GM23338 (cell line): ENCODE measurements at regions not wholly inside any gene's neighbourhood (a gene's known extent, or its start where the extent isn't known, plus 50 kb on each side); places are given as distances from the start of the nearest gene placed in this dataset.

Source experiments
- ATAC-seq: fragments of 200-7000 bp; cut with Tn5 transposase; 3 replicates; pipeline ENCODE4 v1.9.1; 2020
- DNase-seq: peaks from one replicate; pipeline ENCODE4 v3.0.0-alpha.2; 2015; ENCODE audit warnings: low spot score
- H2AFZ ChIP-seq: fragments of 200-600 bp; sonication (generic); 2 replicates; pipeline ENCODE4 v1.8.0; 2016; ENCODE audit warnings: antibody characterized with exemption, mild to moderate bottlenecking, moderate library complexity
- H3F3A ChIP-seq: fragments of 200-600 bp; sonication (generic); replicated peaks from 2 replicates; pipeline ENCODE4 v1.8.0; 2017; ENCODE audit warnings: antibody characterized with exemption, mixed run types, low read depth
- H3K27ac ChIP-seq: fragments of 200-600 bp; sonication (generic); 2 replicates; pipeline ENCODE4 v1.6.1; 2016; ENCODE audit warnings: low read depth
- H3K27me3 ChIP-seq: fragments of 200-600 bp; sonication (generic); 2 replicates; pipeline ENCODE4 v1.8.0; 2016; ENCODE audit warnings: mild to moderate bottlenecking, mixed run types, moderate library complexity; ENCODE audit not compliant: insufficient read depth
- H3K36me3 ChIP-seq: fragments of 200-600 bp; sonication (generic); 2 replicates; pipeline ENCODE4 v1.8.0; 2016; ENCODE audit warnings: mild to moderate bottlenecking; ENCODE audit not compliant: insufficient read depth
- H3K4me1 ChIP-seq: fragments of 200-600 bp; sonication (generic); 2 replicates; pipeline ENCODE4 v1.8.0; 2016; ENCODE audit warnings: mild to moderate bottlenecking, moderate library complexity; ENCODE audit not compliant: insufficient read depth
- H3K4me2 ChIP-seq: fragments of 200-600 bp; sonication (generic); 2 replicates; pipeline ENCODE4 v1.7.1; 2017; ENCODE audit warnings: mixed run types
- H3K4me3 ChIP-seq: fragments of 200-600 bp; sonication (generic); 2 replicates; pipeline ENCODE4 v1.6.1; 2016; ENCODE audit warnings: mixed run types
- H3K79me2 ChIP-seq: fragments of 200-600 bp; sonication (generic); replicated peaks from 2 replicates; pipeline ENCODE4 v1.8.0; 2017; ENCODE audit warnings: mild to moderate bottlenecking; ENCODE audit not compliant: insufficient read depth
- H3K9me2 ChIP-seq: fragments of 200-600 bp; sonication (generic); 2 replicates; pipeline ENCODE4 v1.8.0; 2017; ENCODE audit not compliant: insufficient read depth
- H4K20me1 ChIP-seq: fragments of 200-600 bp; sonication (generic); replicated peaks from 2 replicates; pipeline ENCODE4 v1.8.0; 2017; ENCODE audit warnings: mild to moderate bottlenecking; ENCODE audit not compliant: insufficient read depth
- H3K27ac Mint-ChIP-seq: 2 replicates; pipeline ENCODE4 v1.8.0; 2020; ENCODE audit warnings: inconsistent platforms, mild to moderate bottlenecking, moderate library complexity, mixed read lengths
- H3K27me3 Mint-ChIP-seq: 3 replicates; pipeline ENCODE4 v1.8.0; 2022; ENCODE audit warnings: low read depth, mild to moderate bottlenecking, moderate library complexity, mixed read lengths, inconsistent platforms; ENCODE audit not compliant: insufficient read depth, poor library complexity
- H3K36me3 Mint-ChIP-seq: 3 replicates; pipeline ENCODE4 v1.8.0; 2021; ENCODE audit warnings: low read depth, mild to moderate bottlenecking, inconsistent platforms, moderate library complexity, mixed read lengths
- H3K4me1 Mint-ChIP-seq: 3 replicates; pipeline ENCODE4 v1.8.0; 2020; ENCODE audit warnings: mild to moderate bottlenecking, inconsistent platforms, mixed read lengths
- H3K4me3 Mint-ChIP-seq: 3 replicates; pipeline ENCODE4 v1.8.0; 2021; ENCODE audit warnings: moderate library complexity, mild to moderate bottlenecking, inconsistent platforms, mixed read lengths
- H3K9me3 Mint-ChIP-seq: 3 replicates; pipeline ENCODE4 v1.8.0; 2020; ENCODE audit warnings: moderate library complexity, mild to moderate bottlenecking, inconsistent platforms, mixed read lengths
- CREB1 ChIP-seq: fragments of 250-450 bp; sonication (Bioruptor Pico); IDR thresholded peaks from 2 replicates; pipeline ENCODE4 v1.5.0; 2020; ENCODE audit warnings: low read depth, mild to moderate bottlenecking, moderate library complexity
- JUNB ChIP-seq: IDR thresholded peaks from one replicate; pipeline ENCODE4 v1.6.1; 2016; ENCODE audit warnings: antibody characterized with exemption; ENCODE audit not compliant: unreplicated experiment
- NANOG ChIP-seq: IDR thresholded peaks from 2 replicates; pipeline ENCODE4 v1.6.1; 2016; ENCODE audit warnings: antibody characterized with exemption, borderline replicate concordance
- POLR2AphosphoS5 ChIP-seq: IDR thresholded peaks from 2 replicates; pipeline ENCODE4 v1.6.1; 2016; ENCODE audit warnings: antibody characterized with exemption, low read depth
- STAT1 ChIP-seq: IDR thresholded peaks from one replicate; pipeline ENCODE4 v1.6.1; 2016; ENCODE audit warnings: antibody characterized with exemption; ENCODE audit not compliant: unreplicated experiment
- ZNF114 ChIP-seq: fragments of 250-450 bp; sonication (Bioruptor Pico); IDR thresholded peaks from 2 replicates; pipeline ENCODE4 v1.5.0; 2020; ENCODE audit warnings: mild to moderate bottlenecking, moderate library complexity
- ZNF331 ChIP-seq: fragments of 250-450 bp; sonication (Bioruptor Pico); IDR thresholded peaks from 2 replicates; pipeline ENCODE4 v1.5.0; 2020; ENCODE audit warnings: low read depth, mild to moderate bottlenecking, moderate library complexity
- TF ChIP-seq, protein P1 (sequence below): IDR thresholded peaks from 2 replicates; pipeline ENCODE4 v1.6.1; 2016; ENCODE audit warnings: antibody characterized with exemption
- TF ChIP-seq, protein P2 (sequence below), 2 experiments: fragments of 200-600 bp in 1 of 2; sonication (generic) in 1 of 2; conservative IDR thresholded peaks; 2 replicates each; pipeline versions ENCODE4 v1.5.1 to v1.6.1; 2016 to 2017; ENCODE audit warnings: antibody characterized with exemption in 2 of 2, low read depth in 2 of 2, mild to moderate bottlenecking in 2 of 2, moderate library complexity in 1 of 2
- TF ChIP-seq, protein P3 (sequence below): fragments of 250-450 bp; sonication (Bioruptor Pico); IDR thresholded peaks from 2 replicates; pipeline ENCODE4 v1.5.0; 2020; ENCODE audit warnings: mild to moderate bottlenecking, moderate library complexity

DNA sequence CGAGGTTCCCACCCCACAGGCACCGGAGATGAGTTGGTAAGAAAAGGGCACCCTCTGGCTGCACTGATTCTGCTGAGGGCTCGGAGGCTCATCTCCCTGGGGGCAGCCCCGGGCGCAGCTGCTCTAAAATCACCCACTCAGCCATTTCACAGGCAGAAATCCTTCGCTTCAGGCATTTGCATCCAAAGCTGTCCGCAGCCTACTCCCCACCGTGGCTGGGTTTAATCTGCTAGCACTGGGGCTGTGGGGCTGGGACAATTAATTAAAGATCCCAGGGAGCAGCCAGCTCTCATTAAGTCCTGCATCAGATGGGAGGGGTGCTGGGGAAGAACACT lies 104.3 kb upstream of the PRR20G start:
- Histone ChIP-seq H3K4me1 (peaks cover 17% of the 10 kb centered on the region; the same call in 1 of the 2 replicates), H3K4me3 (no peak overlapping the region), H3K27me3 (no peaks in the 10 kb centered on the region), H3K27ac (no peak overlapping the region), H3K4me2 (no peak overlapping the region), H3K36me3 (no peaks in the 10 kb centered on the region), H2AFZ (no peak overlapping the region), H3K79me2 (no peaks in the 10 kb centered on the region), H4K20me1 (no peaks in the 10 kb centered on the region), H3F3A (no peaks in the 10 kb centered on the region), H3K9me2 (no peaks in the 10 kb centered on the region)
- no peak for DNase-seq
- Mint-ChIP-seq H3K4me3 (no peak overlapping the region), H3K27me3 (peaks cover 11% of the 10 kb centered on the region), H3K4me1 (peaks cover 26% of the 10 kb centered on the region), H3K9me3 (no peaks in the 10 kb centered on the region), H3K27ac (no peak overlapping the region), H3K36me3 (no peaks in the 10 kb centered on the region; the same call in 2 of the 3 replicates)
- TF ChIP-seq ZNF331 (no peak), STAT1 (no peak), ZNF114 (CRISPR knock-in tag) (no peak), POLR2AphosphoS5 (no peak)
- TF ChIP-seq, protein P1, sequence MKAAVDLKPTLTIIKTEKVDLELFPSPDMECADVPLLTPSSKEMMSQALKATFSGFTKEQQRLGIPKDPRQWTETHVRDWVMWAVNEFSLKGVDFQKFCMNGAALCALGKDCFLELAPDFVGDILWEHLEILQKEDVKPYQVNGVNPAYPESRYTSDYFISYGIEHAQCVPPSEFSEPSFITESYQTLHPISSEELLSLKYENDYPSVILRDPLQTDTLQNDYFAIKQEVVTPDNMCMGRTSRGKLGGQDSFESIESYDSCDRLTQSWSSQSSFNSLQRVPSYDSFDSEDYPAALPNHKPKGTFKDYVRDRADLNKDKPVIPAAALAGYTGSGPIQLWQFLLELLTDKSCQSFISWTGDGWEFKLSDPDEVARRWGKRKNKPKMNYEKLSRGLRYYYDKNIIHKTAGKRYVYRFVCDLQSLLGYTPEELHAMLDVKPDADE, result no peak
- TF ChIP-seq, protein P2, sequence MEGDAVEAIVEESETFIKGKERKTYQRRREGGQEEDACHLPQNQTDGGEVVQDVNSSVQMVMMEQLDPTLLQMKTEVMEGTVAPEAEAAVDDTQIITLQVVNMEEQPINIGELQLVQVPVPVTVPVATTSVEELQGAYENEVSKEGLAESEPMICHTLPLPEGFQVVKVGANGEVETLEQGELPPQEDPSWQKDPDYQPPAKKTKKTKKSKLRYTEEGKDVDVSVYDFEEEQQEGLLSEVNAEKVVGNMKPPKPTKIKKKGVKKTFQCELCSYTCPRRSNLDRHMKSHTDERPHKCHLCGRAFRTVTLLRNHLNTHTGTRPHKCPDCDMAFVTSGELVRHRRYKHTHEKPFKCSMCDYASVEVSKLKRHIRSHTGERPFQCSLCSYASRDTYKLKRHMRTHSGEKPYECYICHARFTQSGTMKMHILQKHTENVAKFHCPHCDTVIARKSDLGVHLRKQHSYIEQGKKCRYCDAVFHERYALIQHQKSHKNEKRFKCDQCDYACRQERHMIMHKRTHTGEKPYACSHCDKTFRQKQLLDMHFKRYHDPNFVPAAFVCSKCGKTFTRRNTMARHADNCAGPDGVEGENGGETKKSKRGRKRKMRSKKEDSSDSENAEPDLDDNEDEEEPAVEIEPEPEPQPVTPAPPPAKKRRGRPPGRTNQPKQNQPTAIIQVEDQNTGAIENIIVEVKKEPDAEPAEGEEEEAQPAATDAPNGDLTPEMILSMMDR (conservative IDR thresholded peaks at IDR 0.05; ENCODE audit: low read depth in 2 of 2), result no peak
- ATAC-seq, result no peak

DNA sequence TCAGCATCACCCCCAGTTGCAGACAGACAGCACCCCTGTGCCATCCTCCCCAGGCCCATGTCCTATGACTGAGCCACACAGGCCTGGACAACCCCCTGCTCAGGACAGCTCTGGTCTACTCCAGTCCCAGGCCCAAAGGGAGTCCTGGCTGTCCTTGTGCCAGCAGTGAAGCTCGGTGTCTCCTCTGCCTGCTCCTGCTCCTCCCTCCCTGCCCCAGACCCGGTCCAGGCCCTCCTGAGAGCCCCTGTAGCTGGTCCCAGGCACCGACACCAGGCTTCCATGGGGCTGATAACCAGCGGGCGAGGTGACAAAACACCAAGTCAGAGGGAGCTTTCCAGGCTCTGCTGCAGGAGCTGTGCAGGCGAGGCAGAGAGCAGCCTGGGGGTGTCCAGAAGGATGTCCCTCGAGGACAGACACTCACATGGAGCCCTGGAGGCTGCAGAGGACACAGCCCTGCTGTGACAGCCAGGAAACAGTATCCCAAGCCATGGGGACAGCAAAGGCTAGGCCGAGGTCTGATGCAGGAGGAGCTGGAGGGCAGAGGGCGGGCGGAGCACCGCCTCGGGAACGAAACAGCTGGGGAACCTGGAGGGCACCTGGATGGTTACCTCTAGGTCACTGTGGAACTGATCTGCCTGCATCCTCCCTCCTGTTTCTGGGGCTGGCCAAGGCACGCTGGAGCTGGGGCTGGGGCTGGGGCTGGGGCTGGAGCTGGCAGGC lies 103.8 kb upstream of the PRR20G start:
- Mint-ChIP-seq H3K27ac (no peak overlapping the region; the same call in 1 of the 2 replicates), H3K4me3 (no peak overlapping the region), H3K4me1 (peaks cover 21% of the 10 kb centered on the region), H3K9me3 (no peaks in the 10 kb centered on the region), H3K27me3 (peaks cover 11% of the 10 kb centered on the region), H3K36me3 (no peaks in the 10 kb centered on the region; the same call in 2 of the 3 replicates)
- Histone ChIP-seq H3K4me1 (peaks cover 12% of the 10 kb centered on the region; the same call in 1 of the 2 replicates), H3K27ac (no peak overlapping the region), H3K9me2 (no peaks in the 10 kb centered on the region), H3K27me3 (no peaks in the 10 kb centered on the region), H2AFZ (no peak overlapping the region), H4K20me1 (no peaks in the 10 kb centered on the region), H3F3A (no peaks in the 10 kb centered on the region), H3K36me3 (no peaks in the 10 kb centered on the region), H3K4me3 (no peak overlapping the region), H3K4me2 (no peak overlapping the region), H3K79me2 (no peaks in the 10 kb centered on the region)
- DNase-seq, result no peak
- no peak for ATAC-seq
- no peak for TF ChIP-seq ZNF114 (CRISPR knock-in tag)
- no peak for TF ChIP-seq CREB1
- TF ChIP-seq, protein P2 (conservative IDR thresholded peaks at IDR 0.05; ENCODE audit: low read depth in 2 of 2), result no peak
- TF ChIP-seq, protein P3, sequence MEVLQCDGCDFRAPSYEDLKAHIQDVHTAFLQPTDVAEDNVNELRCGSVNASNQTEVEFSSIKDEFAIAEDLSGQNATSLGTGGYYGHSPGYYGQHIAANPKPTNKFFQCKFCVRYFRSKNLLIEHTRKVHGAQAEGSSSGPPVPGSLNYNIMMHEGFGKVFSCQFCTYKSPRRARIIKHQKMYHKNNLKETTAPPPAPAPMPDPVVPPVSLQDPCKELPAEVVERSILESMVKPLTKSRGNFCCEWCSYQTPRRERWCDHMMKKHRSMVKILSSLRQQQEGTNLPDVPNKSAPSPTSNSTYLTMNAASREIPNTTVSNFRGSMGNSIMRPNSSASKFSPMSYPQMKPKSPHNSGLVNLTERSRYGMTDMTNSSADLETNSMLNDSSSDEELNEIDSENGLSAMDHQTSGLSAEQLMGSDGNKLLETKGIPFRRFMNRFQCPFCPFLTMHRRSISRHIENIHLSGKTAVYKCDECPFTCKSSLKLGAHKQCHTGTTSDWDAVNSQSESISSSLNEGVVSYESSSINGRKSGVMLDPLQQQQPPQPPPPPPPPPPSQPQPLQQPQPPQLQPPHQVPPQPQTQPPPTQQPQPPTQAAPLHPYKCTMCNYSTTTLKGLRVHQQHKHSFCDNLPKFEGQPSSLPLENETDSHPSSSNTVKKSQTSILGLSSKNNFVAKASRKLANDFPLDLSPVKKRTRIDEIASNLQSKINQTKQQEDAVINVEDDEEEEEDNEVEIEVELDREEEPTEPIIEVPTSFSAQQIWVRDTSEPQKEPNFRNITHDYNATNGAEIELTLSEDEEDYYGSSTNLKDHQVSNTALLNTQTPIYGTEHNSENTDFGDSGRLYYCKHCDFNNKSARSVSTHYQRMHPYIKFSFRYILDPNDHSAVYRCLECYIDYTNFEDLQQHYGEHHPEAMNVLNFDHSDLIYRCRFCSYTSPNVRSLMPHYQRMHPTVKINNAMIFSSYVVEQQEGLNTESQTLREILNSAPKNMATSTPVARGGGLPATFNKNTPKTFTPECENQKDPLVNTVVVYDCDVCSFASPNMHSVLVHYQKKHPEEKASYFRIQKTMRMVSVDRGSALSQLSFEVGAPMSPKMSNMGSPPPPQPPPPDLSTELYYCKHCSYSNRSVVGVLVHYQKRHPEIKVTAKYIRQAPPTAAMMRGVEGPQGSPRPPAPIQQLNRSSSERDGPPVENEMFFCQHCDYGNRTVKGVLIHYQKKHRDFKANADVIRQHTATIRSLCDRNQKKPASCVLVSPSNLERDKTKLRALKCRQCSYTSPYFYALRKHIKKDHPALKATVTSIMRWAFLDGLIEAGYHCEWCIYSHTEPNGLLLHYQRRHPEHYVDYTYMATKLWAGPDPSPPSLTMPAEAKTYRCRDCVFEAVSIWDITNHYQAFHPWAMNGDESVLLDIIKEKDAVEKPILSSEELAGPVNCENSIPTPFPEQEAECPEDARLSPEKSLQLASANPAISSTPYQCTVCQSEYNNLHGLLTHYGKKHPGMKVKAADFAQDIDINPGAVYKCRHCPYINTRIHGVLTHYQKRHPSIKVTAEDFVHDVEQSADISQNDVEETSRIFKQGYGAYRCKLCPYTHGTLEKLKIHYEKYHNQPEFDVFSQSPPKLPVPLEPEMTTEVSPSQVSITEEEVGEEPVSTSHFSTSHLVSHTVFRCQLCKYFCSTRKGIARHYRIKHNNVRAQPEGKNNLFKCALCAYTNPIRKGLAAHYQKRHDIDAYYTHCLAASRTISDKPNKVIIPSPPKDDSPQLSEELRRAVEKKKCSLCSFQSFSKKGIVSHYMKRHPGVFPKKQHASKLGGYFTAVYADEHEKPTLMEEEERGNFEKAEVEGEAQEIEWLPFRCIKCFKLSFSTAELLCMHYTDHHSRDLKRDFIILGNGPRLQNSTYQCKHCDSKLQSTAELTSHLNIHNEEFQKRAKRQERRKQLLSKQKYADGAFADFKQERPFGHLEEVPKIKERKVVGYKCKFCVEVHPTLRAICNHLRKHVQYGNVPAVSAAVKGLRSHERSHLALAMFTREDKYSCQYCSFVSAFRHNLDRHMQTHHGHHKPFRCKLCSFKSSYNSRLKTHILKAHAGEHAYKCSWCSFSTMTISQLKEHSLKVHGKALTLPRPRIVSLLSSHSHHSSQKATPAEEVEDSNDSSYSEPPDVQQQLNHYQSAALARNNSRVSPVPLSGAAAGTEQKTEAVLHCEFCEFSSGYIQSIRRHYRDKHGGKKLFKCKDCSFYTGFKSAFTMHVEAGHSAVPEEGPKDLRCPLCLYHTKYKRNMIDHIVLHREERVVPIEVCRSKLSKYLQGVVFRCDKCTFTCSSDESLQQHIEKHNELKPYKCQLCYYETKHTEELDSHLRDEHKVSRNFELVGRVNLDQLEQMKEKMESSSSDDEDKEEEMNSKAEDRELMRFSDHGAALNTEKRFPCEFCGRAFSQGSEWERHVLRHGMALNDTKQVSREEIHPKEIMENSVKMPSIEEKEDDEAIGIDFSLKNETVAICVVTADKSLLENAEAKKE (CRISPR knock-in tag), result no peak
- no peak for TF ChIP-seq NANOG
- no peak for TF ChIP-seq JUNB
- TF ChIP-seq POLR2AphosphoS5, result no peak
